Right lobe of liver (tissue), 4 donors: ENCODE measurements at regions not wholly inside any gene's neighbourhood (a gene's known extent, or its start where the extent isn't known, plus 50 kb on each side); places are given as distances from the start of the nearest gene placed in this dataset.
"Not testable (repeated sequence)": the region's sequence is repeated elsewhere in the genome, so short reads cannot be mapped to it uniquely, and the experiment has no call there.

Experiments used
- POLR2A ChIP-seq: fragments of 450-650 bp; IDR thresholded peaks from one replicate; pipeline ENCODE4 v1.6.1; 2017; ENCODE audit warnings: antibody characterized with exemption, mild to moderate bottlenecking
- TF ChIP-seq, protein P1 (sequence below), 4 donors: fragments of 200-600 bp in 3 of 4; fragments of 450-650 bp in 1 of 4; IDR thresholded peaks; one replicate each; pipeline versions ENCODE4 v1.5.1 to v1.8.0; 2016 to 2022; ENCODE audit warnings: antibody characterized with exemption in 4 of 4, mild to moderate bottlenecking in 2 of 4
- donor health status: DM: no; HTN: no; CAD: no.
- donor health status: DM: no; HTN: no; CAD: no.
- donor health status: DM: no; HTN: yes; CAD: no.

GRCh38 chr21:10440639-10441038 lies 80.7 kb upstream of the TPTE start:
- TF ChIP-seq, protein P1, sequence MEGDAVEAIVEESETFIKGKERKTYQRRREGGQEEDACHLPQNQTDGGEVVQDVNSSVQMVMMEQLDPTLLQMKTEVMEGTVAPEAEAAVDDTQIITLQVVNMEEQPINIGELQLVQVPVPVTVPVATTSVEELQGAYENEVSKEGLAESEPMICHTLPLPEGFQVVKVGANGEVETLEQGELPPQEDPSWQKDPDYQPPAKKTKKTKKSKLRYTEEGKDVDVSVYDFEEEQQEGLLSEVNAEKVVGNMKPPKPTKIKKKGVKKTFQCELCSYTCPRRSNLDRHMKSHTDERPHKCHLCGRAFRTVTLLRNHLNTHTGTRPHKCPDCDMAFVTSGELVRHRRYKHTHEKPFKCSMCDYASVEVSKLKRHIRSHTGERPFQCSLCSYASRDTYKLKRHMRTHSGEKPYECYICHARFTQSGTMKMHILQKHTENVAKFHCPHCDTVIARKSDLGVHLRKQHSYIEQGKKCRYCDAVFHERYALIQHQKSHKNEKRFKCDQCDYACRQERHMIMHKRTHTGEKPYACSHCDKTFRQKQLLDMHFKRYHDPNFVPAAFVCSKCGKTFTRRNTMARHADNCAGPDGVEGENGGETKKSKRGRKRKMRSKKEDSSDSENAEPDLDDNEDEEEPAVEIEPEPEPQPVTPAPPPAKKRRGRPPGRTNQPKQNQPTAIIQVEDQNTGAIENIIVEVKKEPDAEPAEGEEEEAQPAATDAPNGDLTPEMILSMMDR (IDR thresholded peaks at IDR 0.05): not testable (repeated sequence)
- not testable (repeated sequence) for TF ChIP-seq POLR2A
